Raji (cell line): ENCODE measurements at regions not wholly inside any gene's neighbourhood (a gene's known extent, or its start where the extent isn't known, plus 50 kb on each side); places are given as distances from the start of the nearest gene placed in this dataset.

Experiments used
- POLR2A ChIP-seq: IDR thresholded peaks from 2 replicates; pipeline ENCODE4 v1.6.1; 2011; ENCODE audit warnings: low read depth, low read length, control low read depth; ENCODE audit not compliant: insufficient read depth

- TF ChIP-seq POLR2A: no peak
Measured at GRCh38 chr13:50494138-50494537, 349.4 kb downstream of the DLEU7 start.

- TF ChIP-seq POLR2A: no peak
Measured at GRCh38 chr13:50509167-50509566, 334.3 kb downstream of the DLEU7 start.

- TF ChIP-seq POLR2A: no peak
Measured at GRCh38 chr13:50509771-50510441, 333.6 kb downstream of the DLEU7 start.

GRCh38 chr13:50511877-50512341 is 331.6 kb downstream of the DLEU7 start:
- no peak for TF ChIP-seq POLR2A

- TF ChIP-seq POLR2A: peak; percentile 24; the same call in 1 of the 2 replicates
Measured at GRCh38 chr13:50512474-50513299, 330.8 kb downstream of the DLEU7 start.

GRCh38 chr13:50513300-50513877 is 330.1 kb downstream of the DLEU7 start:
- no peak for TF ChIP-seq POLR2A

GRCh38 chr13:50514249-50514648 is 329.2 kb downstream of the DLEU7 start:
- no peak for TF ChIP-seq POLR2A

GRCh38 chr13:50518131-50518530 is 325.4 kb downstream of the DLEU7 start:
- TF ChIP-seq POLR2A: no peak

- TF ChIP-seq POLR2A: no peak
Measured at GRCh38 chr13:50518781-50519201, 324.7 kb downstream of the DLEU7 start.

- no peak for TF ChIP-seq POLR2A
Measured at GRCh38 chr13:50519866-50520265, 323.6 kb downstream of the DLEU7 start.

- TF ChIP-seq POLR2A: no peak
Measured at GRCh38 chr13:50521006-50521830, 322.3 kb downstream of the DLEU7 start.

GRCh38 chr13:50521831-50522149 is 321.7 kb downstream of the DLEU7 start:
- TF ChIP-seq POLR2A: no peak

- TF ChIP-seq POLR2A: no peak
Measured at GRCh38 chr13:50522506-50522905, 321.0 kb downstream of the DLEU7 start.

GRCh38 chr13:50523307-50523706 is 320.2 kb downstream of the DLEU7 start:
- no peak for TF ChIP-seq POLR2A

GRCh38 chr13:50524560-50524959 is 318.9 kb downstream of the DLEU7 start:
- no peak for TF ChIP-seq POLR2A
